H1 (cell line): ENCODE measurements at regions not wholly inside any gene's neighbourhood (a gene's known extent, or its start where the extent isn't known, plus 50 kb on each side); places are given as distances from the start of the nearest gene placed in this dataset.

ENCODE experiments used
- CTCF ChIA-PET: fragments of 300-600 bp; sonication (Branson Sonifier 250); formaldehyde crosslinking; loops from one replicate; lab custom pipeline; 2021; ENCODE audit not compliant: partially characterized antibody; lab: Charles Lee
- POLR2A ChIA-PET: fragments of 300-600 bp; sonication (Branson Sonifier 250); formaldehyde crosslinking; loops from one replicate; lab custom pipeline; 2021; ENCODE audit warnings: inconsistent platforms; ENCODE audit not compliant: partially characterized antibody; lab: Charles Lee
- DNase-seq, 2 experiments: peaks; one replicate each; pipeline versions ENCODE4 v3.0.0 to v3.0.0-alpha.2; 2010 to 2022; ENCODE audit warnings: low spot score in 2 of 2, low read depth in 1 of 2, mixed read lengths in 1 of 2
- FAIRE-seq: peaks from 2 replicates; lab custom pipeline; 2011; peaks lifted over from hg19 to GRCh38; lab: Jason Lieb, UNC
- H2AFZ ChIP-seq: 2 replicates; pipeline ENCODE4 v1.8.1; 2012; ENCODE audit warnings: low read length, inconsistent platforms
- H2AK5ac ChIP-seq: 2 replicates; pipeline ENCODE4 v1.6.1; 2013; ENCODE audit warnings: low read depth, low read length
- H2BK120ac ChIP-seq: replicated peaks from 2 replicates; pipeline ENCODE3; 2013; ENCODE audit warnings: low read depth, low read length, inconsistent platforms
- H2BK12ac ChIP-seq: 2 replicates; pipeline ENCODE4 v1.6.1; 2013; ENCODE audit warnings: low read depth, low read length
- H2BK15ac ChIP-seq: 2 replicates; pipeline ENCODE4 v1.6.1; 2013; ENCODE audit warnings: low read length
- H2BK20ac ChIP-seq: 2 replicates; pipeline ENCODE4 v1.6.1; 2013; ENCODE audit warnings: low read length
- H2BK5ac ChIP-seq: 2 replicates; pipeline ENCODE4 v1.6.1; 2013; ENCODE audit warnings: low read depth, low read length
- H3K14ac ChIP-seq: 2 replicates; pipeline ENCODE4 v1.6.1; 2013; ENCODE audit warnings: inconsistent platforms; ENCODE audit not compliant: insufficient read length
- H3K18ac ChIP-seq: 2 replicates; pipeline ENCODE4 v1.6.1; 2013; ENCODE audit warnings: low read length; ENCODE audit errors: extremely low read depth
- H3K23ac ChIP-seq: 2 replicates; pipeline ENCODE4 v1.6.1; 2013; ENCODE audit warnings: inconsistent platforms; ENCODE audit not compliant: insufficient read length
- H3K23me2 ChIP-seq: 2 replicates; pipeline ENCODE4 v1.6.1; 2013; ENCODE audit warnings: low read depth, low read length
- H3K27ac ChIP-seq: 2 replicates; pipeline ENCODE4 v1.6.1; 2011; ENCODE audit warnings: low read depth, low read length, inconsistent platforms
- H3K27me3 ChIP-seq, 4 experiments: replicated peaks in 1 of 4; 1 replicate in 1 of 4; 2 replicates in 3 of 4; pipeline versions ENCODE4 v1.6.1 to v1.8.1; 2011 to 2013; ENCODE audit warnings: low read length in 3 of 4, mild to moderate bottlenecking in 3 of 4, inconsistent platforms in 2 of 4, mixed read lengths in 2 of 4, moderate library complexity in 1 of 4; ENCODE audit not compliant: control insufficient read depth in 3 of 4, insufficient read depth in 3 of 4; ENCODE audit errors: extremely low read depth in 1 of 4
- H3K36me3 ChIP-seq, 4 experiments: 2 replicates each; pipeline versions ENCODE4 v1.6.1 to v1.8.1; 2011 to 2013; ENCODE audit warnings: mild to moderate bottlenecking in 4 of 4, low read length in 3 of 4, moderate library complexity in 2 of 4, control low read depth in 1 of 4, inconsistent platforms in 1 of 4; ENCODE audit not compliant: insufficient read depth in 4 of 4, control insufficient read depth in 2 of 4
- H3K4ac ChIP-seq: replicated peaks from 2 replicates; pipeline ENCODE3; 2013; ENCODE audit warnings: low read length, low read depth, mixed read lengths, inconsistent platforms; ENCODE audit not compliant: insufficient read length
- H3K4me1 ChIP-seq, 4 experiments: replicated peaks in 1 of 4; 1 replicate in 1 of 4; 2 replicates in 3 of 4; pipeline versions ENCODE4 v1.6.1 to v1.8.1; 2011 to 2013; ENCODE audit warnings: low read length in 3 of 4, inconsistent platforms in 2 of 4, mixed read lengths in 1 of 4; ENCODE audit not compliant: insufficient read depth in 4 of 4, control insufficient read depth in 3 of 4
- H3K4me2 ChIP-seq, 2 experiments: 2 replicates each; pipeline versions ENCODE4 v1.6.1 to v1.8.1; 2011 to 2013; ENCODE audit warnings: low read depth in 2 of 2, low read length in 2 of 2, control low read depth in 1 of 2, inconsistent platforms in 1 of 2, mild to moderate bottlenecking in 1 of 2; ENCODE audit not compliant: insufficient read depth in 1 of 2
- H3K4me3 ChIP-seq, 4 experiments: fragments of 200-600, 300-600 bp in 1 of 4; sonication (generic), shearing (Covaris generic), sonication (Bioruptor Twin) in 1 of 4; 2 replicates each; pipeline versions ENCODE4 v1.5.1 to v1.8.1; 2011 to 2016; ENCODE audit warnings: low read length in 4 of 4, low read depth in 3 of 4, control low read depth in 2 of 4, inconsistent platforms in 2 of 4, mild to moderate bottlenecking in 2 of 4, mixed read lengths in 1 of 4, moderate library complexity in 1 of 4; ENCODE audit not compliant: insufficient read depth in 2 of 4; ENCODE audit errors: extremely low read depth in 1 of 4
- H3K56ac ChIP-seq: replicated peaks from 2 replicates; pipeline ENCODE3; 2013; ENCODE audit warnings: low read depth, mild to moderate bottlenecking, mixed read lengths, low read length, inconsistent platforms; ENCODE audit not compliant: insufficient read length
- H3K79me1 ChIP-seq: 2 replicates; pipeline ENCODE4 v1.6.1; 2013; ENCODE audit warnings: low read depth, low read length, control low read depth
- H3K79me2 ChIP-seq, 2 experiments: 2 replicates each; pipeline versions ENCODE4 v1.6.1 to v1.8.1; 2012 to 2013; ENCODE audit warnings: low read length in 2 of 2, mild to moderate bottlenecking in 2 of 2, inconsistent platforms in 1 of 2; ENCODE audit not compliant: insufficient read depth in 2 of 2, control insufficient read depth in 1 of 2
- H3K9ac ChIP-seq, 4 experiments: replicated peaks in 1 of 4; 1 replicate in 1 of 4; 2 replicates in 3 of 4; pipeline versions ENCODE4 v1.6.1 to v1.8.1; 2011 to 2013; ENCODE audit warnings: low read depth in 3 of 4, low read length in 3 of 4, control low read depth in 2 of 4, mild to moderate bottlenecking in 2 of 4, moderate library complexity in 2 of 4, inconsistent platforms in 1 of 4; ENCODE audit errors: extremely low read depth in 1 of 4
- H3K9me3 ChIP-seq, 2 experiments: 2 replicates each; pipeline versions ENCODE4 v1.6.1 to v1.8.1; 2012 to 2013; ENCODE audit warnings: mild to moderate bottlenecking in 2 of 2, moderate library complexity in 2 of 2, control low read depth in 1 of 2, inconsistent platforms in 1 of 2, low read depth in 1 of 2, low read length in 1 of 2, mixed read lengths in 1 of 2; ENCODE audit not compliant: insufficient read depth in 2 of 2
- H4K20me1 ChIP-seq, 2 experiments: replicated peaks in 1 of 2; 2 replicates each; pipeline versions ENCODE3 to v1.8.1; 2011 to 2013; ENCODE audit warnings: inconsistent platforms in 2 of 2, low read length in 2 of 2, mild to moderate bottlenecking in 1 of 2; ENCODE audit not compliant: insufficient read depth in 2 of 2, control insufficient read depth in 1 of 2
- H4K5ac ChIP-seq: 2 replicates; pipeline ENCODE4 v1.6.1; 2013; ENCODE audit warnings: low read length, low read depth, mixed read lengths, inconsistent platforms; ENCODE audit not compliant: insufficient read length
- H4K8ac ChIP-seq: 2 replicates; pipeline ENCODE4 v1.8.0; 2013; ENCODE audit warnings: mild to moderate bottlenecking, moderate library complexity, low read length, inconsistent platforms; ENCODE audit not compliant: insufficient read depth; ENCODE audit errors: extremely low read depth
- H4K91ac ChIP-seq: replicated peaks from 2 replicates; pipeline ENCODE3; 2013; ENCODE audit warnings: low read length, mixed read lengths, inconsistent platforms; ENCODE audit not compliant: insufficient read length
- BRCA1 ChIP-seq: IDR thresholded peaks from 2 replicates; pipeline ENCODE4 v1.6.1; 2012; ENCODE audit warnings: low read depth, low read length, improper control_type of control experiment
- KDM5A ChIP-seq: fragments of 200-600 bp; IDR thresholded peaks from 2 replicates; pipeline ENCODE4 v1.7.1; 2012; ENCODE audit warnings: mild to moderate bottlenecking, low read length, inconsistent platforms, mixed read lengths
- RFX5 ChIP-seq: IDR thresholded peaks from 2 replicates; pipeline ENCODE4 v1.6.1; 2011; ENCODE audit warnings: low read depth, low read length, improper control_type of control experiment, borderline replicate concordance
- SIX5 ChIP-seq: IDR thresholded peaks from 2 replicates; pipeline ENCODE4 v1.6.1; 2011; ENCODE audit warnings: mild to moderate bottlenecking, low read depth, low read length
- TCF12 ChIP-seq: IDR thresholded peaks from 2 replicates; pipeline ENCODE4 v1.6.1; 2011; ENCODE audit warnings: low read depth, mild to moderate bottlenecking, low read length
- WGBS, 2 experiments: shearing (Covaris generic) in 1 of 2; methylation state at CpG; one replicate each; pipeline versions ENCODE4 v1.1.6 to v1.1.7; 2013 to 2015; ENCODE audit warnings: low lambda C conversion rate in 2 of 2, mixed read lengths in 2 of 2, inconsistent platforms in 1 of 2, low coverage in 1 of 2, missing lambda C conversion rate in 1 of 2; ENCODE audit not compliant: insufficient replicate concordance in 2 of 2, insufficient coverage in 1 of 2, insufficient read length in 1 of 2; ENCODE audit errors: extremely low coverage in 1 of 2, missing lambda C conversion rate in 1 of 2; 5-methylcytosine and 5-hydroxymethylcytosine counted together

- ChIA-PET POLR2A (no interaction called here), CTCF (interaction anchor here (0.6 to 2.1 kb wide), 5 partner anchors 12 to 40 kb away, joined by 3 to 5 read pairs (median 3); no protein-coding TSS in a partner anchor)
- Histone ChIP-seq H3K23me2 (no peaks in the 10 kb centered on the region; the same call in 1 of the 2 replicates), H4K20me1 (no peaks in the 10 kb centered on the region), H3K27ac (no peak overlapping the region), H3K79me2 (no peaks in the 10 kb centered on the region), H2AFZ (no peak overlapping the region), H2BK5ac (no peak overlapping the region), H4K91ac (no peak overlapping the region), H3K56ac (no peak overlapping the region), H3K4me1 (peaks cover 0 to 5% (median under 1%) of the 10 kb centered on the region in 4 experiments; a peak in 3 of 7 replicates), H3K9me3 (peaks cover 0 to 10% of the 10 kb centered on the region in 2 experiments; a peak in 1 of 4 replicates), H2BK20ac (no peak overlapping the region), H3K36me3 (no peaks in the 10 kb centered on the region), H3K14ac (no peak overlapping the region), H3K4me3 (no peak overlapping the region), H3K18ac (no peak overlapping the region), H4K5ac (no peak overlapping the region), H3K23ac (no peak overlapping the region), H3K27me3 (no peaks in the 10 kb centered on the region), H2BK15ac (no peak overlapping the region), H2AK5ac (no peak overlapping the region), H3K4ac (no peak overlapping the region), H2BK12ac (no peak overlapping the region), H3K79me1 (no peaks in the 10 kb centered on the region), H3K4me2 (no peak overlapping the region), H3K9ac (no peak overlapping the region), H2BK120ac (no peak overlapping the region), H4K8ac (no peak overlapping the region)
- 81% methylated on average over 3 of the region's 3 CpGs; no CpG with 5 or more reads in 1 of the 2 experiments for WGBS, 2 experiments
- no peak for DNase-seq
- FAIRE-seq = no peak
- no peak for TF ChIP-seq TCF12
- no peak for TF ChIP-seq KDM5A
- no peak for TF ChIP-seq RFX5
- TF ChIP-seq SIX5 = no peak
- no peak for TF ChIP-seq BRCA1
Measured at GRCh38 chr2:191483117-191483516, 194.8 kb upstream of the NABP1 start.
